ENCODE measurements at regions not wholly inside any gene's neighbourhood (a gene's known extent, or its start where the extent isn't known, plus 50 kb on each side); places are given as distances from the start of the nearest gene placed in this dataset.

- no peaks in the 10 kb centered on the region for H3K36me3 ChIP-seq (replicated peaks in 1 of 2; ENCODE audit: control insufficient read depth in 1 of 2, insufficient read depth in 2 of 2, low read length in 1 of 2)
- H3K4me2 ChIP-seq: no peak overlapping the region
- H3K27ac ChIP-seq (ENCODE audit: low read depth in 2 of 2, low read length in 1 of 2): no peak overlapping the region
- ChIA-PET POLR2A (no interaction called here), CTCF (no interaction called here)
- H3K4me1 ChIP-seq (ENCODE audit: control insufficient read depth in 1 of 2, insufficient read depth in 2 of 2, low read depth in 1 of 2, low read length in 1 of 2): no peaks in the 10 kb centered on the region
- H3K4me3 ChIP-seq (ENCODE audit: low read depth in 2 of 2, low read length in 1 of 2): no peak overlapping the region
- H2AFZ ChIP-seq (ENCODE audit: low read depth): no peak overlapping the region
- TF ChIP-seq ZBTB33 (IDR thresholded peaks at IDR 0.05; ENCODE audit: borderline replicate concordance, low read depth) (no peak), EZH2phosphoT487 (IDR thresholded peaks at IDR 0.05; ENCODE audit: borderline replicate concordance, low read depth) (no peak), FOSL2 (IDR thresholded peaks at IDR 0.05; ENCODE audit: borderline replicate concordance, low read depth) (no peak), RCOR1 (IDR thresholded peaks at IDR 0.05; ENCODE audit: low read length) (no peak), EP300 (IDR thresholded peaks at IDR 0.05; ENCODE audit: borderline replicate concordance in 1 of 2, low read depth in 1 of 2, low read length in 1 of 2) (no peak), ELF1 (IDR thresholded peaks at IDR 0.05) (no peak), POLR2AphosphoS5 (IDR thresholded peaks at IDR 0.05; ENCODE audit: low read depth, low read length) (no peak), IRF3 (IDR thresholded peaks at IDR 0.05; ENCODE audit: low read depth, low read length) (no peak), RXRA (IDR thresholded peaks at IDR 0.05; ENCODE audit: borderline replicate concordance, low read depth) (no peak), REST (IDR thresholded peaks at IDR 0.05; ENCODE audit: low read depth, low read length) (no peak), TCF12 (IDR thresholded peaks at IDR 0.05) (no peak), RFX5 (IDR thresholded peaks at IDR 0.05; ENCODE audit: low read length) (no peak), RAD21 (IDR thresholded peaks at IDR 0.05; ENCODE audit: low read length) (no peak), MAX (IDR thresholded peaks at IDR 0.05; ENCODE audit: low read depth) (no peak), SIN3A (IDR thresholded peaks at IDR 0.05; ENCODE audit: borderline replicate concordance, low read depth, low read length) (no peak)
- H3F3A ChIP-seq (replicated peaks; ENCODE audit: insufficient read depth): no peaks in the 10 kb centered on the region
- WGBS (ENCODE audit: low lambda C conversion rate): 32% methylated on average over 2 of the region's 2 CpGs
- H3K9me3 ChIP-seq: no peaks in the 10 kb centered on the region
- no peak overlapping the region for H3K9ac ChIP-seq
- H3K27me3 ChIP-seq (ENCODE audit: insufficient read depth): no peaks in the 10 kb centered on the region
- DNase-seq: no peak
- H3K79me2 ChIP-seq (ENCODE audit: insufficient read depth): no peaks in the 10 kb centered on the region
- H4K20me1 ChIP-seq (ENCODE audit: insufficient read depth): no peaks in the 10 kb centered on the region
- no peaks in the 10 kb centered on the region for H3K9me2 ChIP-seq
Observed at GRCh38 chr13:75079226-75079625, 402.7 kb downstream of the TBC1D4 start.
